HepG2 (cell line): ENCODE measurements at regions not wholly inside any gene's neighbourhood (a gene's known extent, or its start where the extent isn't known, plus 50 kb on each side); places are given as distances from the start of the nearest gene placed in this dataset.

ENCODE experiments used
- ATAC-seq: fragments of 200-7000 bp; cut with Tn5 transposase; 3 replicates; pipeline ENCODE4 v1.9.1; 2020; ENCODE audit warnings: mild to moderate bottlenecking, moderate library complexity
- BruUV-seq: library from RNA; stranded (reverse); fragments of 400-500 nt; replicated peaks from 2 replicates; lab custom pipeline; 2021; lab: Mats Ljungman, UMichigan
- CTCF ChIA-PET: fragments of 300-600 bp; formaldehyde crosslinking; extraction: SDS; loops from one replicate; lab custom pipeline; 2021; ENCODE audit warnings: low total read pairs, inconsistent platforms, low intra/inter-chr PET ratio; lab: Yijun Ruan, JAX
- POLR2A ChIA-PET: fragments of 350-600 bp; sonication (Branson Sonifier 250); formaldehyde crosslinking; loops from one replicate; lab custom pipeline; 2020; ENCODE audit warnings: antibody characterized with exemption, inconsistent platforms; lab: Yijun Ruan, JAX
- DNase-seq: peaks from one replicate; pipeline ENCODE4 v3.0.0-alpha.2; 2015; ENCODE audit warnings: low spot score
- FAIRE-seq: peaks from 3 replicates; lab custom pipeline; 2011; peaks lifted over from hg19 to GRCh38; lab: Jason Lieb, UNC
- H2AFZ ChIP-seq: one replicate; pipeline ENCODE4 v1.6.1; 2011; ENCODE audit warnings: low read length, inconsistent platforms
- H3K27ac ChIP-seq: fragments of 300-600 bp; 3 replicates; pipeline ENCODE4 v1.8.0; 2011; ENCODE audit warnings: mixed run types, mild to moderate bottlenecking, mixed read lengths, low read length, inconsistent platforms; ENCODE audit not compliant: insufficient read depth; ENCODE audit errors: extremely low read length
- H3K27me3 ChIP-seq, 2 experiments: fragments of 200-600 bp in 1 of 2; 2 replicates in 1 of 2; 3 replicates in 1 of 2; pipeline versions ENCODE4 v1.6.0 to v1.8.0; 2011; ENCODE audit warnings: low read length in 2 of 2, mild to moderate bottlenecking in 2 of 2, moderate library complexity in 2 of 2, inconsistent platforms in 1 of 2; ENCODE audit not compliant: insufficient read depth in 2 of 2, control insufficient read depth in 1 of 2
- H3K36me3 ChIP-seq, 2 experiments: fragments of 200-600 bp in 1 of 2; replicated peaks in 1 of 2; 2 replicates in 1 of 2; 3 replicates in 1 of 2; pipeline versions ENCODE4 v1.5.1 to v1.8.0; 2011; ENCODE audit warnings: low read length in 2 of 2, inconsistent platforms in 1 of 2; ENCODE audit not compliant: insufficient read depth in 2 of 2, control insufficient read depth in 1 of 2
- H3K4me1 ChIP-seq: 2 replicates; pipeline ENCODE4 v1.5.1; 2012; ENCODE audit warnings: low read length, inconsistent platforms; ENCODE audit not compliant: insufficient read depth
- H3K4me2 ChIP-seq: 2 replicates; pipeline ENCODE4 v1.6.0; 2011; ENCODE audit warnings: low read depth, low read length, inconsistent platforms
- H3K4me3 ChIP-seq, 3 experiments: fragments of 200-600 bp in 1 of 3; sonication (generic), shearing (Covaris generic) in 1 of 3; replicated peaks in 1 of 3; 2 replicates each; pipeline ENCODE4 v1.5.1; 2011 to 2016; ENCODE audit warnings: low read length in 3 of 3, inconsistent platforms in 2 of 3, low read depth in 2 of 3, mild to moderate bottlenecking in 2 of 3, control low read depth in 1 of 3, mixed read lengths in 1 of 3; ENCODE audit not compliant: insufficient read depth in 1 of 3
- H3K79me2 ChIP-seq: one replicate; pipeline ENCODE4 v1.6.1; 2011; ENCODE audit warnings: low read length, inconsistent platforms; ENCODE audit not compliant: insufficient read depth
- H3K9ac ChIP-seq: 2 replicates; pipeline ENCODE4 v1.6.0; 2011; ENCODE audit warnings: mild to moderate bottlenecking, low read depth, low read length, inconsistent platforms; ENCODE audit not compliant: insufficient read depth
- H3K9me3 ChIP-seq: 2 replicates; pipeline ENCODE4 v1.5.1; 2012; ENCODE audit warnings: mild to moderate bottlenecking, low read length
- H4K20me1 ChIP-seq: 2 replicates; pipeline ENCODE4 v1.6.0; 2011; ENCODE audit warnings: inconsistent platforms, mild to moderate bottlenecking, low read length, moderate library complexity; ENCODE audit not compliant: insufficient read depth
- AFF4 ChIP-seq: sonication (generic); formaldehyde crosslinking; IDR thresholded peaks from 2 replicates; pipeline ENCODE4 v1.4.0; 2020; ENCODE audit warnings: missing genetic modification reagents
- IKZF4 ChIP-seq: sonication (generic); formaldehyde crosslinking; IDR thresholded peaks from 2 replicates; pipeline ENCODE4 v1.5.1; 2020; ENCODE audit warnings: borderline replicate concordance, mild to moderate bottlenecking, low read depth, missing genetic modification reagents; ENCODE audit errors: not compliant biosample characterization
- KLF16 ChIP-seq, 2 experiments: sonication (generic) in 1 of 2; formaldehyde crosslinking in 1 of 2; IDR thresholded peaks; 2 replicates each; pipeline versions ENCODE4 v1.6.1 to v1.8.0; 2016 to 2023; ENCODE audit warnings: missing genetic modification reagents in 2 of 2, missing compliant biosample characterization in 1 of 2
- NAIF1 ChIP-seq: sonication (generic); formaldehyde crosslinking; IDR thresholded peaks from 2 replicates; pipeline ENCODE4 v1.5.0; 2020; ENCODE audit warnings: mild to moderate bottlenecking, missing genetic modification reagents, borderline replicate concordance
- NR2F1 ChIP-seq, 2 experiments: fragments of 450-650 bp in 1 of 2; formaldehyde crosslinking in 1 of 2; IDR thresholded peaks; 2 replicates each; pipeline versions ENCODE4 v1.5.0 to v1.6.1; 2016 to 2020; ENCODE audit warnings: mild to moderate bottlenecking in 1 of 2, missing compliant biosample characterization in 1 of 2, missing genetic modification reagents in 1 of 2, moderate library complexity in 1 of 2
- PAF1 ChIP-seq: IDR thresholded peaks from 2 replicates; pipeline ENCODE4 v1.6.1; 2016; ENCODE audit warnings: missing genetic modification reagents, missing compliant biosample characterization
- SNAI1 ChIP-seq: sonication (generic); formaldehyde crosslinking; IDR thresholded peaks from 2 replicates; pipeline ENCODE4 v1.5.0; 2020; ENCODE audit warnings: mild to moderate bottlenecking, missing genetic modification reagents, borderline replicate concordance
- TSC22D2 ChIP-seq: sonication (generic); formaldehyde crosslinking; IDR thresholded peaks from 2 replicates; pipeline ENCODE4 v1.5.1; 2020; ENCODE audit warnings: missing genetic modification reagents, mild to moderate bottlenecking, borderline replicate concordance
- ZNF180 ChIP-seq: sonication (generic); formaldehyde crosslinking; IDR thresholded peaks from 2 replicates; pipeline ENCODE4 v1.4.0; 2020; ENCODE audit warnings: low read depth, missing genetic modification reagents, borderline replicate concordance
- ZNF484 ChIP-seq: sonication (generic); formaldehyde crosslinking; IDR thresholded peaks from 2 replicates; pipeline ENCODE4 v1.5.1; 2020; ENCODE audit warnings: mild to moderate bottlenecking, low read depth, missing genetic modification reagents, borderline replicate concordance
- ZNF577 ChIP-seq: sonication (generic); formaldehyde crosslinking; IDR thresholded peaks from 2 replicates; pipeline ENCODE4 v1.4.0; 2020; ENCODE audit warnings: mild to moderate bottlenecking, low read depth, missing genetic modification reagents, borderline replicate concordance
- ZNF737 ChIP-seq: sonication (generic); formaldehyde crosslinking; IDR thresholded peaks from 2 replicates; pipeline ENCODE4 v1.5.0; 2020; ENCODE audit warnings: missing genetic modification reagents, mild to moderate bottlenecking, borderline replicate concordance
- WGBS: methylation state at CpG from one replicate; pipeline ENCODE4 v1.1.6; 2017; ENCODE audit warnings: low lambda C conversion rate; 5-methylcytosine and 5-hydroxymethylcytosine counted together
- in situ Hi-C: cut with HindIII; loops from 2 replicates; pipeline ENCODE4 v1.10.0; 2017; ENCODE audit warnings: low pct_unique_long_range_greater_than_20kb; ENCODE audit not compliant: extremely low pct_ligation_motif_present
- intact Hi-C: fragments of 100-400 bp; cut with micrococcal nuclease; formaldehyde crosslinking; loops from one replicate; pipeline ENCODE4 v1.10.0; 2022; ENCODE audit not compliant: unreplicated experiment
- TF ChIP-seq, protein P1 (sequence below): sonication (generic); formaldehyde crosslinking; IDR thresholded peaks from 2 replicates; pipeline ENCODE4 v1.4.0; 2020; ENCODE audit warnings: missing genetic modification reagents
- TF ChIP-seq, protein P2 (sequence below): sonication (generic); formaldehyde crosslinking; conservative IDR thresholded peaks from 2 replicates; pipeline ENCODE4 v1.4.0; 2020; ENCODE audit warnings: missing genetic modification reagents
- TF ChIP-seq, protein P3 (sequence below): sonication (generic); formaldehyde crosslinking; IDR thresholded peaks from 2 replicates; pipeline ENCODE4 v1.4.0; 2020; ENCODE audit warnings: low read depth, mild to moderate bottlenecking, missing genetic modification reagents

GRCh38 chr14:82667006-82667405 is 1133.4 kb upstream of the SEL1L start:
- no peak for DNase-seq
- intact Hi-C loops (no loop called here), in situ Hi-C loops (no loop called here)
- no peak for TF ChIP-seq ZNF737
- TF ChIP-seq, protein P1, sequence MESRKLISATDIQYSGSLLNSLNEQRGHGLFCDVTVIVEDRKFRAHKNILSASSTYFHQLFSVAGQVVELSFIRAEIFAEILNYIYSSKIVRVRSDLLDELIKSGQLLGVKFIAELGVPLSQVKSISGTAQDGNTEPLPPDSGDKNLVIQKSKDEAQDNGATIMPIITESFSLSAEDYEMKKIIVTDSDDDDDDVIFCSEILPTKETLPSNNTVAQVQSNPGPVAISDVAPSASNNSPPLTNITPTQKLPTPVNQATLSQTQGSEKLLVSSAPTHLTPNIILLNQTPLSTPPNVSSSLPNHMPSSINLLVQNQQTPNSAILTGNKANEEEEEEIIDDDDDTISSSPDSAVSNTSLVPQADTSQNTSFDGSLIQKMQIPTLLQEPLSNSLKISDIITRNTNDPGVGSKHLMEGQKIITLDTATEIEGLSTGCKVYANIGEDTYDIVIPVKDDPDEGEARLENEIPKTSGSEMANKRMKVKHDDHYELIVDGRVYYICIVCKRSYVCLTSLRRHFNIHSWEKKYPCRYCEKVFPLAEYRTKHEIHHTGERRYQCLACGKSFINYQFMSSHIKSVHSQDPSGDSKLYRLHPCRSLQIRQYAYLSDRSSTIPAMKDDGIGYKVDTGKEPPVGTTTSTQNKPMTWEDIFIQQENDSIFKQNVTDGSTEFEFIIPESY (CRISPR knock-in tag): no peak
- no peak for TF ChIP-seq NR2F1 (CRISPR knock-in tag; IDR thresholded peaks at IDR 0.05)
- no peak for TF ChIP-seq ZNF577
- no peak for TF ChIP-seq KLF16 (CRISPR knock-in tag; IDR thresholded peaks at IDR 0.05)
- TF ChIP-seq, protein P2, sequence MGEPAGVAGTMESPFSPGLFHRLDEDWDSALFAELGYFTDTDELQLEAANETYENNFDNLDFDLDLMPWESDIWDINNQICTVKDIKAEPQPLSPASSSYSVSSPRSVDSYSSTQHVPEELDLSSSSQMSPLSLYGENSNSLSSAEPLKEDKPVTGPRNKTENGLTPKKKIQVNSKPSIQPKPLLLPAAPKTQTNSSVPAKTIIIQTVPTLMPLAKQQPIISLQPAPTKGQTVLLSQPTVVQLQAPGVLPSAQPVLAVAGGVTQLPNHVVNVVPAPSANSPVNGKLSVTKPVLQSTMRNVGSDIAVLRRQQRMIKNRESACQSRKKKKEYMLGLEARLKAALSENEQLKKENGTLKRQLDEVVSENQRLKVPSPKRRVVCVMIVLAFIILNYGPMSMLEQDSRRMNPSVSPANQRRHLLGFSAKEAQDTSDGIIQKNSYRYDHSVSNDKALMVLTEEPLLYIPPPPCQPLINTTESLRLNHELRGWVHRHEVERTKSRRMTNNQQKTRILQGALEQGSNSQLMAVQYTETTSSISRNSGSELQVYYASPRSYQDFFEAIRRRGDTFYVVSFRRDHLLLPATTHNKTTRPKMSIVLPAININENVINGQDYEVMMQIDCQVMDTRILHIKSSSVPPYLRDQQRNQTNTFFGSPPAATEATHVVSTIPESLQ (CRISPR knock-in tag): no peak
- TF ChIP-seq NAIF1 (CRISPR knock-in tag): no peak
- TF ChIP-seq PAF1 (CRISPR knock-in tag): no peak
- TF ChIP-seq ZNF180 (CRISPR knock-in tag): no peak
- TF ChIP-seq, protein P3, sequence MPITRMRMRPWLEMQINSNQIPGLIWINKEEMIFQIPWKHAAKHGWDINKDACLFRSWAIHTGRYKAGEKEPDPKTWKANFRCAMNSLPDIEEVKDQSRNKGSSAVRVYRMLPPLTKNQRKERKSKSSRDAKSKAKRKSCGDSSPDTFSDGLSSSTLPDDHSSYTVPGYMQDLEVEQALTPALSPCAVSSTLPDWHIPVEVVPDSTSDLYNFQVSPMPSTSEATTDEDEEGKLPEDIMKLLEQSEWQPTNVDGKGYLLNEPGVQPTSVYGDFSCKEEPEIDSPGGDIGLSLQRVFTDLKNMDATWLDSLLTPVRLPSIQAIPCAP (CRISPR knock-in tag): no peak
- no peak for TF ChIP-seq ZNF484 (CRISPR knock-in tag)
- TF ChIP-seq IKZF4: no peak
- TF ChIP-seq SNAI1 (CRISPR knock-in tag): no peak
- no peak for TF ChIP-seq TSC22D2 (CRISPR knock-in tag)
- no peak for TF ChIP-seq AFF4 (CRISPR knock-in tag)
- Histone ChIP-seq H4K20me1 (no peaks in the 10 kb centered on the region), H3K9ac (no peak overlapping the region), H3K27ac (no peak overlapping the region), H2AFZ (no peak overlapping the region), H3K27me3 (no peaks in the 10 kb centered on the region), H3K4me3 (no peak overlapping the region), H3K4me1 (no peaks in the 10 kb centered on the region), H3K36me3 (no peaks in the 10 kb centered on the region), H3K4me2 (no peak overlapping the region), H3K79me2 (no peaks in the 10 kb centered on the region), H3K9me3 (peaks cover 68% of the 10 kb centered on the region)
- 32% methylated on average over 4 of the region's 4 CpGs for WGBS
- CTCF ChIA-PET: no interaction called here
- FAIRE-seq: no peak
- no TSS peak for BruUV-seq
- POLR2A ChIA-PET: no interaction called here
- no peak for ATAC-seq
